ENCODE measurements at regions not wholly inside any gene's neighbourhood (a gene's known extent, or its start where the extent isn't known, plus 50 kb on each side); places are given as distances from the start of the nearest gene placed in this dataset.

GRCh38 chr2:129133692-129134641, 815.3 kb upstream of the HS6ST1 start:
- no peak for DNase-seq

GRCh38 chr2:129135017-129135416, 816.3 kb upstream of the HS6ST1 start:
- no peak for DNase-seq

GRCh38 chr2:129139380-129139779, 820.7 kb upstream of the HS6ST1 start:
- no peak for DNase-seq

- no peak for DNase-seq
Measured at GRCh38 chr2:129142465-129142864, 823.8 kb upstream of the HS6ST1 start.

GRCh38 chr2:129144082-129144791, 825.6 kb upstream of the HS6ST1 start:
- DNase-seq, result no peak

- DNase-seq, result no peak
Measured at GRCh38 chr2:129152514-129152913, 827.0 kb upstream of the RAB6C start.

GRCh38 chr2:129160879-129161278, 818.6 kb upstream of the RAB6C start:
- no peak for DNase-seq

GRCh38 chr2:129164220-129164949, 815.1 kb upstream of the RAB6C start:
- no peak for DNase-seq

- DNase-seq, result no peak
Measured at GRCh38 chr2:129165006-129165405, 814.5 kb upstream of the RAB6C start.

GRCh38 chr2:129167456-129167855, 812.0 kb upstream of the RAB6C start:
- DNase-seq, result no peak

- no peak for DNase-seq
Measured at GRCh38 chr2:129170570-129170969, 808.9 kb upstream of the RAB6C start.

GRCh38 chr2:129174143-129174542, 805.3 kb upstream of the RAB6C start:
- DNase-seq, result no peak

GRCh38 chr2:129175051-129175450, 804.4 kb upstream of the RAB6C start:
- DNase-seq, result no peak

- no peak for DNase-seq
Measured at GRCh38 chr2:129176375-129176774, 803.1 kb upstream of the RAB6C start.

GRCh38 chr2:129178356-129178755, 801.1 kb upstream of the RAB6C start:
- DNase-seq, result no peak

- DNase-seq, result no peak
Measured at GRCh38 chr2:129179199-129179598, 800.3 kb upstream of the RAB6C start.

GRCh38 chr2:129180124-129180716, 799.2 kb upstream of the RAB6C start:
- no peak for DNase-seq

GRCh38 chr2:129181433-129181832, 798.0 kb upstream of the RAB6C start:
- DNase-seq, result no peak

- DNase-seq, result no peak
Measured at GRCh38 chr2:129181963-129182362, 797.5 kb upstream of the RAB6C start.

GRCh38 chr2:129187343-129187742, 792.1 kb upstream of the RAB6C start:
- DNase-seq, result no peak

- DNase-seq, result no peak
Measured at GRCh38 chr2:129188451-129188850, 791.0 kb upstream of the RAB6C start.

- no peak for DNase-seq
Measured at GRCh38 chr2:129189617-129190319, 789.7 kb upstream of the RAB6C start.

All from AML-193 (cell line).